Ureter (tissue), 1 donor: ENCODE measurements at regions not wholly inside any gene's neighbourhood (a gene's known extent, or its start where the extent isn't known, plus 50 kb on each side); places are given as distances from the start of the nearest gene placed in this dataset.

Experiments
- DNase-seq: peaks from one replicate; pipeline ENCODE4 v3.0.0-alpha.2; 2020; ENCODE audit warnings: low spot score
- donor health status: DM: yes; HTN: yes; CAD: no.

GRCh38 chr4:156102411-156102810, 148.7 kb upstream of the CTSO start:
- DNase-seq, result no peak

GRCh38 chr4:156101571-156101970, 147.9 kb upstream of the CTSO start:
- DNase-seq, result no peak

- no peak for DNase-seq
Measured at GRCh38 chr4:156100651-156101050, 147.0 kb upstream of the CTSO start.

GRCh38 chr4:156098805-156099204, 145.1 kb upstream of the CTSO start:
- no peak for DNase-seq

- no peak for DNase-seq
Measured at GRCh38 chr4:156085100-156085499, 131.4 kb upstream of the CTSO start.

- DNase-seq, result no peak
Measured at GRCh38 chr4:156084373-156084772, 130.7 kb upstream of the CTSO start.

- no peak for DNase-seq
Measured at GRCh38 chr4:156073976-156074375, 120.3 kb upstream of the CTSO start.

- DNase-seq, result no peak
Measured at GRCh38 chr4:156060661-156061060, 107.0 kb upstream of the CTSO start.

- no peak for DNase-seq
Measured at GRCh38 chr4:156053174-156053573, 99.5 kb upstream of the CTSO start.

GRCh38 chr4:156052116-156052515, 98.5 kb upstream of the CTSO start:
- no peak for DNase-seq

- no peak for DNase-seq
Measured at GRCh38 chr4:156038772-156039171, 85.1 kb upstream of the CTSO start.

- DNase-seq, result no peak
Measured at GRCh38 chr4:156036496-156036895, 82.8 kb upstream of the CTSO start.

- no peak for DNase-seq
Measured at GRCh38 chr4:156029691-156030090, 76.0 kb upstream of the CTSO start.

- no peak for DNase-seq
Measured at GRCh38 chr4:156021298-156021697, 67.6 kb upstream of the CTSO start.

- no peak for DNase-seq
Measured at GRCh38 chr4:156019246-156019645, 65.6 kb upstream of the CTSO start.

GRCh38 chr4:156018383-156018782, 64.7 kb upstream of the CTSO start:
- DNase-seq, result no peak

GRCh38 chr4:156015781-156016180, 62.1 kb upstream of the CTSO start:
- no peak for DNase-seq

- DNase-seq, result no peak
Measured at GRCh38 chr4:156006192-156006591, 52.5 kb upstream of the CTSO start.
